H1 (cell line): ENCODE measurements at regions not wholly inside any gene's neighbourhood (a gene's known extent, or its start where the extent isn't known, plus 50 kb on each side); places are given as distances from the start of the nearest gene placed in this dataset.

Experiments used
- CTCF ChIA-PET: fragments of 300-600 bp; sonication (Branson Sonifier 250); formaldehyde crosslinking; loops from one replicate; lab custom pipeline; 2021; ENCODE audit not compliant: partially characterized antibody; lab: Charles Lee
- POLR2A ChIA-PET: fragments of 300-600 bp; sonication (Branson Sonifier 250); formaldehyde crosslinking; loops from one replicate; lab custom pipeline; 2021; ENCODE audit warnings: inconsistent platforms; ENCODE audit not compliant: partially characterized antibody; lab: Charles Lee
- DNase-seq, 2 experiments: peaks; one replicate each; pipeline versions ENCODE4 v3.0.0 to v3.0.0-alpha.2; 2010 to 2022; ENCODE audit warnings: low spot score in 2 of 2, low read depth in 1 of 2, mixed read lengths in 1 of 2
- FAIRE-seq: peaks from 2 replicates; lab custom pipeline; 2011; peaks lifted over from hg19 to GRCh38; lab: Jason Lieb, UNC
- H2AFZ ChIP-seq: 2 replicates; pipeline ENCODE4 v1.8.1; 2012; ENCODE audit warnings: low read length, inconsistent platforms
- H2AK5ac ChIP-seq: 2 replicates; pipeline ENCODE4 v1.6.1; 2013; ENCODE audit warnings: low read depth, low read length
- H2BK120ac ChIP-seq: replicated peaks from 2 replicates; pipeline ENCODE3; 2013; ENCODE audit warnings: low read depth, low read length, inconsistent platforms
- H2BK12ac ChIP-seq: 2 replicates; pipeline ENCODE4 v1.6.1; 2013; ENCODE audit warnings: low read depth, low read length
- H2BK15ac ChIP-seq: 2 replicates; pipeline ENCODE4 v1.6.1; 2013; ENCODE audit warnings: low read length
- H2BK20ac ChIP-seq: 2 replicates; pipeline ENCODE4 v1.6.1; 2013; ENCODE audit warnings: low read length
- H2BK5ac ChIP-seq: 2 replicates; pipeline ENCODE4 v1.6.1; 2013; ENCODE audit warnings: low read depth, low read length
- H3K14ac ChIP-seq: 2 replicates; pipeline ENCODE4 v1.6.1; 2013; ENCODE audit warnings: inconsistent platforms; ENCODE audit not compliant: insufficient read length
- H3K18ac ChIP-seq: 2 replicates; pipeline ENCODE4 v1.6.1; 2013; ENCODE audit warnings: low read length; ENCODE audit errors: extremely low read depth
- H3K23ac ChIP-seq: 2 replicates; pipeline ENCODE4 v1.6.1; 2013; ENCODE audit warnings: inconsistent platforms; ENCODE audit not compliant: insufficient read length
- H3K23me2 ChIP-seq: 2 replicates; pipeline ENCODE4 v1.6.1; 2013; ENCODE audit warnings: low read depth, low read length
- H3K27ac ChIP-seq: 2 replicates; pipeline ENCODE4 v1.6.1; 2011; ENCODE audit warnings: low read depth, low read length, inconsistent platforms
- H3K27me3 ChIP-seq, 4 experiments: replicated peaks in 1 of 4; 1 replicate in 1 of 4; 2 replicates in 3 of 4; pipeline versions ENCODE4 v1.6.1 to v1.8.1; 2011 to 2013; ENCODE audit warnings: low read length in 3 of 4, mild to moderate bottlenecking in 3 of 4, inconsistent platforms in 2 of 4, mixed read lengths in 2 of 4, moderate library complexity in 1 of 4; ENCODE audit not compliant: control insufficient read depth in 3 of 4, insufficient read depth in 3 of 4; ENCODE audit errors: extremely low read depth in 1 of 4
- H3K36me3 ChIP-seq, 4 experiments: 2 replicates each; pipeline versions ENCODE4 v1.6.1 to v1.8.1; 2011 to 2013; ENCODE audit warnings: mild to moderate bottlenecking in 4 of 4, low read length in 3 of 4, moderate library complexity in 2 of 4, control low read depth in 1 of 4, inconsistent platforms in 1 of 4; ENCODE audit not compliant: insufficient read depth in 4 of 4, control insufficient read depth in 2 of 4
- H3K4ac ChIP-seq: replicated peaks from 2 replicates; pipeline ENCODE3; 2013; ENCODE audit warnings: low read length, low read depth, mixed read lengths, inconsistent platforms; ENCODE audit not compliant: insufficient read length
- H3K4me1 ChIP-seq, 4 experiments: replicated peaks in 1 of 4; 1 replicate in 1 of 4; 2 replicates in 3 of 4; pipeline versions ENCODE4 v1.6.1 to v1.8.1; 2011 to 2013; ENCODE audit warnings: low read length in 3 of 4, inconsistent platforms in 2 of 4, mixed read lengths in 1 of 4; ENCODE audit not compliant: insufficient read depth in 4 of 4, control insufficient read depth in 3 of 4
- H3K4me2 ChIP-seq, 2 experiments: 2 replicates each; pipeline versions ENCODE4 v1.6.1 to v1.8.1; 2011 to 2013; ENCODE audit warnings: low read depth in 2 of 2, low read length in 2 of 2, control low read depth in 1 of 2, inconsistent platforms in 1 of 2, mild to moderate bottlenecking in 1 of 2; ENCODE audit not compliant: insufficient read depth in 1 of 2
- H3K4me3 ChIP-seq, 4 experiments: fragments of 200-600, 300-600 bp in 1 of 4; sonication (generic), shearing (Covaris generic), sonication (Bioruptor Twin) in 1 of 4; 2 replicates each; pipeline versions ENCODE4 v1.5.1 to v1.8.1; 2011 to 2016; ENCODE audit warnings: low read length in 4 of 4, low read depth in 3 of 4, control low read depth in 2 of 4, inconsistent platforms in 2 of 4, mild to moderate bottlenecking in 2 of 4, mixed read lengths in 1 of 4, moderate library complexity in 1 of 4; ENCODE audit not compliant: insufficient read depth in 2 of 4; ENCODE audit errors: extremely low read depth in 1 of 4
- H3K56ac ChIP-seq: replicated peaks from 2 replicates; pipeline ENCODE3; 2013; ENCODE audit warnings: low read depth, mild to moderate bottlenecking, mixed read lengths, low read length, inconsistent platforms; ENCODE audit not compliant: insufficient read length
- H3K79me1 ChIP-seq: 2 replicates; pipeline ENCODE4 v1.6.1; 2013; ENCODE audit warnings: low read depth, low read length, control low read depth
- H3K79me2 ChIP-seq, 2 experiments: 2 replicates each; pipeline versions ENCODE4 v1.6.1 to v1.8.1; 2012 to 2013; ENCODE audit warnings: low read length in 2 of 2, mild to moderate bottlenecking in 2 of 2, inconsistent platforms in 1 of 2; ENCODE audit not compliant: insufficient read depth in 2 of 2, control insufficient read depth in 1 of 2
- H3K9ac ChIP-seq, 4 experiments: replicated peaks in 1 of 4; 1 replicate in 1 of 4; 2 replicates in 3 of 4; pipeline versions ENCODE4 v1.6.1 to v1.8.1; 2011 to 2013; ENCODE audit warnings: low read depth in 3 of 4, low read length in 3 of 4, control low read depth in 2 of 4, mild to moderate bottlenecking in 2 of 4, moderate library complexity in 2 of 4, inconsistent platforms in 1 of 4; ENCODE audit errors: extremely low read depth in 1 of 4
- H3K9me3 ChIP-seq, 2 experiments: 2 replicates each; pipeline versions ENCODE4 v1.6.1 to v1.8.1; 2012 to 2013; ENCODE audit warnings: mild to moderate bottlenecking in 2 of 2, moderate library complexity in 2 of 2, control low read depth in 1 of 2, inconsistent platforms in 1 of 2, low read depth in 1 of 2, low read length in 1 of 2, mixed read lengths in 1 of 2; ENCODE audit not compliant: insufficient read depth in 2 of 2
- H4K20me1 ChIP-seq, 2 experiments: replicated peaks in 1 of 2; 2 replicates each; pipeline versions ENCODE3 to v1.8.1; 2011 to 2013; ENCODE audit warnings: inconsistent platforms in 2 of 2, low read length in 2 of 2, mild to moderate bottlenecking in 1 of 2; ENCODE audit not compliant: insufficient read depth in 2 of 2, control insufficient read depth in 1 of 2
- H4K5ac ChIP-seq: 2 replicates; pipeline ENCODE4 v1.6.1; 2013; ENCODE audit warnings: low read length, low read depth, mixed read lengths, inconsistent platforms; ENCODE audit not compliant: insufficient read length
- H4K8ac ChIP-seq: 2 replicates; pipeline ENCODE4 v1.8.0; 2013; ENCODE audit warnings: mild to moderate bottlenecking, moderate library complexity, low read length, inconsistent platforms; ENCODE audit not compliant: insufficient read depth; ENCODE audit errors: extremely low read depth
- H4K91ac ChIP-seq: replicated peaks from 2 replicates; pipeline ENCODE3; 2013; ENCODE audit warnings: low read length, mixed read lengths, inconsistent platforms; ENCODE audit not compliant: insufficient read length
- ATF2 ChIP-seq: IDR thresholded peaks from 2 replicates; pipeline ENCODE4 v1.6.1; 2012; ENCODE audit warnings: low read length, inconsistent platforms
- CHD1 ChIP-seq: IDR thresholded peaks from 2 replicates; pipeline ENCODE4 v1.6.1; 2012; ENCODE audit warnings: low read depth, low read length, improper control_type of control experiment
- CTBP2 ChIP-seq: IDR thresholded peaks from 2 replicates; pipeline ENCODE4 v1.7.0; 2011; ENCODE audit warnings: borderline replicate concordance, mild to moderate bottlenecking, moderate library complexity, mixed read lengths, low read length; ENCODE audit not compliant: insufficient read depth, insufficient read length
- EGR1 ChIP-seq: IDR thresholded peaks from 2 replicates; pipeline ENCODE4 v1.6.1; 2011; ENCODE audit warnings: low read depth, low read length, borderline replicate concordance
- EZH2 ChIP-seq: fragments of 200-600 bp; sonication (generic); IDR thresholded peaks from 2 replicates; pipeline ENCODE4 v1.7.1; 2012; ENCODE audit warnings: low read depth, mild to moderate bottlenecking, moderate library complexity, low read length, inconsistent platforms; ENCODE audit not compliant: severe bottlenecking
- GTF2F1 ChIP-seq: IDR thresholded peaks from 2 replicates; pipeline ENCODE4 v1.6.1; 2012; ENCODE audit warnings: low read depth, low read length, improper control_type of control experiment, borderline replicate concordance
- HDAC2 ChIP-seq, 2 experiments: fragments of 300-600 bp in 1 of 2; sonication (generic) in 1 of 2; IDR thresholded peaks; 2 replicates each; pipeline ENCODE4 v1.6.1; 2011 to 2012; ENCODE audit warnings: low read depth in 2 of 2, low read length in 2 of 2, mild to moderate bottlenecking in 2 of 2, moderate library complexity in 2 of 2, borderline replicate concordance in 1 of 2, inconsistent platforms in 1 of 2
- NRF1 ChIP-seq: IDR thresholded peaks from 2 replicates; pipeline ENCODE4 v1.6.1; 2011; ENCODE audit warnings: mild to moderate bottlenecking, low read depth, low read length, improper control_type of control experiment
- SIRT6 ChIP-seq: IDR thresholded peaks from one replicate; pipeline ENCODE4 v1.7.1; 2012; ENCODE audit warnings: low read length, inconsistent platforms
- TCF12 ChIP-seq: IDR thresholded peaks from 2 replicates; pipeline ENCODE4 v1.6.1; 2011; ENCODE audit warnings: low read depth, mild to moderate bottlenecking, low read length
- YY1 ChIP-seq: IDR thresholded peaks from 2 replicates; pipeline ENCODE4 v1.6.1; 2011; ENCODE audit warnings: low read depth, mild to moderate bottlenecking, low read length
- WGBS, 2 experiments: shearing (Covaris generic) in 1 of 2; methylation state at CpG; one replicate each; pipeline versions ENCODE4 v1.1.6 to v1.1.7; 2013 to 2015; ENCODE audit warnings: low lambda C conversion rate in 2 of 2, mixed read lengths in 2 of 2, inconsistent platforms in 1 of 2, low coverage in 1 of 2, missing lambda C conversion rate in 1 of 2; ENCODE audit not compliant: insufficient replicate concordance in 2 of 2, insufficient coverage in 1 of 2, insufficient read length in 1 of 2; ENCODE audit errors: extremely low coverage in 1 of 2, missing lambda C conversion rate in 1 of 2; 5-methylcytosine and 5-hydroxymethylcytosine counted together
- TF ChIP-seq, protein P1 (sequence below): IDR thresholded peaks from 2 replicates; pipeline ENCODE4 v1.6.1; 2011; ENCODE audit warnings: low read length, improper control_type of control experiment

- no peak for DNase-seq
- Histone ChIP-seq H2BK5ac (no peak overlapping the region), H3K23me2 (no peaks in the 10 kb centered on the region; the same call in 1 of the 2 replicates), H3K79me1 (no peaks in the 10 kb centered on the region; the same call in 1 of the 2 replicates), H2BK15ac (no peak overlapping the region), H3K27me3 (no peaks in the 10 kb centered on the region), H2BK20ac (no peak overlapping the region), H3K23ac (no peak overlapping the region), H2AFZ (no peak overlapping the region), H3K27ac (no peak overlapping the region), H4K8ac (no peak overlapping the region), H3K9ac (no peak overlapping the region), H3K4me1 (peaks cover 0 to 7% (median 3%) of the 10 kb centered on the region in 4 experiments; a peak in 4 of 7 replicates), H3K36me3 (no peaks in the 10 kb centered on the region), H2BK120ac (no peak overlapping the region), H3K14ac (no peak overlapping the region), H3K79me2 (no peaks in the 10 kb centered on the region), H4K5ac (no peak overlapping the region), H2BK12ac (no peak overlapping the region), H3K4me3 (no peak overlapping the region), H3K9me3 (peaks cover 0 to 5% of the 10 kb centered on the region in 2 experiments; a peak in 1 of 4 replicates), H3K18ac (no peak overlapping the region), H3K4ac (no peak overlapping the region), H4K20me1 (no peaks in the 10 kb centered on the region), H3K4me2 (no peak overlapping the region), H3K56ac (no peak overlapping the region), H4K91ac (no peak overlapping the region), H2AK5ac (no peak overlapping the region)
- no peak for FAIRE-seq
- POLR2A ChIA-PET, result no interaction called here
- WGBS, 2 experiments, result 91% methylated on average over 1 of the region's 1 CpG; no CpG with 5 or more reads in 1 of the 2 experiments
- CTCF ChIA-PET, result interaction anchor here (0.9 kb wide), 1 partner anchor 879 kb away, joined by 3 read pairs; no protein-coding TSS in a partner anchor
- TF ChIP-seq CTBP2 (no peak), GTF2F1 (no peak), HDAC2 (IDR thresholded peaks at IDR 0.05; ENCODE audit: borderline replicate concordance in 1 of 2, low read depth in 2 of 2, low read length in 2 of 2) (no peak), ATF2 (no peak), EGR1 (no peak), NRF1 (no peak), YY1 (no peak), CHD1 (no peak), EZH2 (no peak), SIRT6 (no peak), TCF12 (no peak)
- TF ChIP-seq, protein P1, sequence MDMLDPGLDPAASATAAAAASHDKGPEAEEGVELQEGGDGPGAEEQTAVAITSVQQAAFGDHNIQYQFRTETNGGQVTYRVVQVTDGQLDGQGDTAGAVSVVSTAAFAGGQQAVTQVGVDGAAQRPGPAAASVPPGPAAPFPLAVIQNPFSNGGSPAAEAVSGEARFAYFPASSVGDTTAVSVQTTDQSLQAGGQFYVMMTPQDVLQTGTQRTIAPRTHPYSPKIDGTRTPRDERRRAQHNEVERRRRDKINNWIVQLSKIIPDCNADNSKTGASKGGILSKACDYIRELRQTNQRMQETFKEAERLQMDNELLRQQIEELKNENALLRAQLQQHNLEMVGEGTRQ, result no peak
These were observed 148.4 kb downstream of the COG6 start for GRCh38 chr13:39803851-39804250.
